NCI-H2227 treated with DMSO at 0.1 percent for 48 hours (cell line): ENCODE measurements at regions not wholly inside any gene's neighbourhood (a gene's known extent, or its start where the extent isn't known, plus 50 kb on each side); places are given as distances from the start of the nearest gene placed in this dataset.
"Not testable (repeated sequence)": the region's sequence is repeated elsewhere in the genome, so short reads cannot be mapped to it uniquely, and the experiment has no call there.

ENCODE experiments used
- DNase-seq: peaks from one replicate; lab custom pipeline; 2025; lab: John Stamatoyannopoulos, UW

DNA sequence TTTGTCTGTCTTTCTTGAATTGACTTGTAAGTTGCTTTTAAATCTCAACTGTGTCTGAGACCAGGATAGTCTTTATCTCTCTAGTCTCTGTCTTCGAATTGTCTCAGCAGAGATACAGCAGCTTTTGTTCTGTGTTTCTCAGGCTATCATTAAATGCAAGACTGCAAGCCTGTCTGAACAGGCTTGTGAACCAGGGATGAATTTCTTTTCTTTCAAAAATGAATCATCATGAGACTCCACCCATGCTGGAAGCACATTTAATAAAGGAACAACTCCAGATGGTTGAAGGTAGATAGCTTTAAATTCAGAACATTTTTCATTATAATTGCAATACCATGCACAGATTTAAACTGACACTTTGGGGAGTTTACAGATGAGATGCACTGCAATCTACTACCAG lies 155.9 kb downstream of the SEC23IP start:
- DNase-seq, result no peak

DNA sequence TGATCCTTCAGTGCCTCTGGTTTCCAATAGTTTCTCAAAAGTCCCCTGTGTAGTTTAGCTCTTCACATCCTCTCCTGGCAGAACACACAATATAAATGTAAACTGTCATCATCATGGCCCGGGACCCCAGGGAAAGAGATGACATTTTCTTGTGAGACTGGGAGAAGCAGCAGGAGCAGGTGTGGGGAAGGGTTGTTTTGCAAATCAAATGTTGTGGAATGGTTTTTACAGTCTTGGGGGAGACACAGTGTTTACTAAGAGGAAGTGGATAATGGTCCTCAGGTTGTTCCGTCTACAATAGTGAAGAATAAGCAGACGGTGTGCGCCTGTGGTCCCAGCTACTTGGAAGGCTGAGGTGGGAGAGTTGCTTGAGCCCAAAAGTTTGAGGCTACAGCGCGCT lies 159.1 kb downstream of the SEC23IP start:
- no peak for DNase-seq

DNA sequence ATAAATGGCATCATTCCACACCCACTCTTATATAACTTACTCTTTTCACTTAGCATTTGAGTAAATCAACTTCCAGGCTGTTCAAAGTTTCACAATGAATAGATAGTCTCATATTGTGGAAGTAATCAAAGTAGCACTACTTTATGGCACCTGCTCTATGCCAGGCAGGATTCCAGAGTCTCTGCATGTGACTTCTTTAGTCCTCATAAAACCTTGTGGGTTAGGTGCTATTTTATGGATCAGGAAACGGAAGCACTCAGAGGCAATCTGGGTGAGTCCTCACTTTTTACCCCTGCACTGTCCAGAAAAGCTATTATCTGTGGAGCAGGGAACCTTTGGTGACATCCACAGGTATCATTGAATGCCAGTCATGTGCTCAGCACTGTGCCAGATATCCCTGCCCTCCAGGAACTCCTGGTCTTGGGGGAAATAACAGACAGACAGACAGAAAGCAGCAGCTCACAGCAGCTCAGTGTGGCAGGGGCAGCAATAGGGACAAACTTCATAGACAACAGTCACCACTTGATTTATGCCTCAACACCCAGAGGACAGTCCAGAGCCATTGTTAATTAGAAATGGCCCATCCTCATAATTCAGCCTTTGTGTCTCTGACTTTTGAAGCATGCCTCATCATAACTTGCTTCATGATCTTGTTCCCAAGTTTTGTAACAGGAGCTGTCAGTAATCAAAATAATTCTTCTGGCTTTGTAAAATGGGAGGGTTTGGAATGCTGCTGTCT lies 160.6 kb downstream of the SEC23IP start:
- no peak for DNase-seq

DNA sequence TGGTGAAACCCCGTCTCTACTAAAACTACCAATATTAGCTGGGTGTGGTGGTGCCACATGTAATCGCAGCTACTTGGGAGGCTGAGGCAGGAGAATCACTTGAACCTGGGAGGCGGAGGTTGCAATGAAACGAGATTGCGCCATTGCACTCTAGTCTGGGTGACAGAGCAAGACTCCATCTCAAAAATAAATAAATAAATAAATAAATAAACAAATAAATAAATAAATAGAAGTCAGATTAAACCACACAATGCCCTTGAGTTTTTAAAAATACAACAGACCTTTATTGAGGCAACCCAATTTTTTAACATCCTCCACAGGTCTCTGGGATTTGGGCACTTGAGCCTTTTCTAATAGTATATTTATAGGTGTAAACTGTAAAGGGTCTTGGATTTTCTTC lies 167.3 kb downstream of the SEC23IP start:
- not testable (repeated sequence) for DNase-seq

DNA sequence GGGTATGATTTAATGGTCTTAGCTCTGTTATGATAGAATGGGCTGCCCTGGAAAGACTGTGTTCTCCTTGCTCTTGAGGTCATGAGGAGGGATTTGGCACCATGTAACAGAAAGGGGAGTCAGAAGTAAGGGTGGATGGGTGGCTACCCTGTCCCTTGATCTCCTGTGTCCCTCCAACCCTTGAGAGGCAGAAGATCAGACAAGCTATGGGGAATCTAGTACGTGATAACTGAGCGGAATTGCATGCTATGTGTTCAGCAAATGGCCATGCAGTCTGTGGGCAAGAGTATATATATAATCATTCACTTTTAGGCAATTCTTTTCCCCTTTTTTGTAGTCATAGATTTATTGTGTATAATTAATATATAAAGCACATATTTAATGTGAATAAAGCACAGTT lies 174.9 kb downstream of the SEC23IP start:
- DNase-seq, result no peak

DNA sequence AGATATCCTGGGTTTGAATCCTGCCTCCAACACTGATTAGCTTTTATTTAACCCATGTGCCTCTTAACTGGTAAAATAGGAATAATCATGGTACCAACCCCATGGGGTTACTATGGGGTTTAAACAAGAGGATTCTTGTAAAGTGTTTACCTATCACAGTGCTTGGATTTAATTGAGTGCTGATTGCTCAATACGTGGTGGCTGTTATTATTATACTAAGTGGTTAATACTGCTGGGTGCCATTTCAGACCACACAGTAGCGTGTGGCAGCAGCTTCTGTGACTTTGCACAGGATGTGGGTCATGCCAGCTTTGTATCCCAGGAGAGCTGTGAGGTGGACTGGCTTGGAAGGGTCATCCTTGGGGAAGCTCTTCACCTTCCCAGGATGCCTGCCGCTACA lies 177.2 kb downstream of the SEC23IP start:
- no peak for DNase-seq

DNA sequence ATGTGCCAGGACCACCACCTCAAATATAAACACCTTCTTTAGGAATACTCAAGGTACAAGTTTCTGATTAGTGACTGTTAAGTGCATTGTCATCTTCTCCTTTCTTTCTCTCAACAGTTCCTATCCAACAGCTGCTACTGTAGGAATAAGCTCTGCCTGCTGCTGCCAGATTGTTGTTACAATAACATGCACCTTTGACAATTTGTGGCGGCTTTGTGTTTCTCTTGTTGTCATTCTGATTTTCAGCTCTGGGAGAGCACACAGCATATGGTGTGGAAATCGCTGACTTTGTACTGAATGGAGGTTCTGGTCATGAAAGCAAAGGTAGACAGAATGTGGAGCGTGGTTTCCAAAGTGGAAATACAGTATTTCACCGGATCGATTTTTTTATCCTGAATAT lies 182.8 kb downstream of the SEC23IP start:
- DNase-seq, result no peak

DNA sequence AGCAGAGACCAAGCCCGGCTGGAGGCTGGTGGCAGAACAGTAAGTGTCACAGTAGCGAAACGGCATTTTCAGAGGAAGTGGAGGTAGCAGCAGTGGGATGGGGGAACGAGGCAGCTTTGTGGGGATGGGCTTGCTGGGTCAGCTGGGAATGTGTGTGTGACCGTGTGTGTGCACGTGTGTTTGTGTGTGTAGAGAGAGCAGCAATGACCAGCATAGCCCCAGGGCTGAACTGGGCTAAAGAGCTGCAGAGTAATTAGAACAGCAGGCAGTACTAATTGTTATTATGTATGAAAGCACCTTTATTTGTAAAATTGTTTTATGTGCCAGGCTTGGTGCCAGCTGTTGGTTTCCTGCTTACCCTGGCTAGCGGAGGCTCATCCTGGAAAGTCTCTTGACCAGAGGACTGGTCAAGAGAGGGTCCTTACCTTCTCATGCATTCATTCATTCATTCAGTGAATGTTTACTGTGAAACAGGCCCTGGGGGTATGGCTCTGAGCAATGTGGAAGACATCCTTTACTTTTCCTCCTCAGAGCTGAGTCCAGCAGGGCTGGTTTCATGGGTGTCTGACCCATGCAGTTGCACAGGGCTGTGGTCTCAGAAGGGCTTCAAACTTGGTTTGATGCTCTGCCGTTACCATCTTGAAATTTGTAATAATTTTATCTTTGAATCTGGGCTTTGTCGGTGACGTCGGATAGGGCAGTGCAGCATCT lies 184.6 kb downstream of the SEC23IP start:
- DNase-seq, result no peak

DNA sequence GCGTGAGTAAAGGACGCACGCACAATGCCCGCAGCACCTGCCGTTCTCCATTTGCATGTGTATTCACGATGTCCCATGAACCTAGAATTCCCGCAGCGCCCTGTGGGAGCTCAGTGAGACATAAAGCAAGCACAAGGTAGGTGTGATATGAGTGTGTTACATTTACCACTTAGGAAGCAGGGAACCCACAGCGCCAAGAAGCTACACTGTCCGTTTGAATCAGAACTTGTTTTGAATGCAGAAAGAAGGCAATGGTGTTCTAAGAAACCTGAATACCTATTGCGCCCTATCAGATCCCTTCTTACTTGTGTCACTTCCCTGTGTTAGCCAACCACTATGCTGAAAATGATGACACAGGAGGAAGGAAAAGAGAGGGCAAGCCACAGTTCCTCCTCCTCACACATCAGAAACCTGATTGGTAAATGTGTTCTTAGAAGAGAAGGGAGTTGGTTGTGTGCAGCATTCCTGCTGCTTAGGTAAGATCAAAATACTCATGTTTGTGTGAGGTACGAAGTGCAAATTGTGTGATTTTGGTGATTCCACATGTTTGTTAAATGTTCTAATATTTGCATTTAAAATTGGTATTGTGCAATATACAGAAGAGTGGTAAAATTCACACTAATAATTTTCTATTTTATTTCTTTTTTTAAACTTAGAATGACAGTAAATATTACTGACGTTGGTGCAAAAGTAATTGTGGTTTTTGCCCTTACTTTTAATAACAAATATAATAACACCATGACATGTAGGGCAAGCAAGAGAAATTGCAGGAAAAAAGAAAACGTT lies 185.4 kb downstream of the SEC23IP start:
- DNase-seq, result no peak

DNA sequence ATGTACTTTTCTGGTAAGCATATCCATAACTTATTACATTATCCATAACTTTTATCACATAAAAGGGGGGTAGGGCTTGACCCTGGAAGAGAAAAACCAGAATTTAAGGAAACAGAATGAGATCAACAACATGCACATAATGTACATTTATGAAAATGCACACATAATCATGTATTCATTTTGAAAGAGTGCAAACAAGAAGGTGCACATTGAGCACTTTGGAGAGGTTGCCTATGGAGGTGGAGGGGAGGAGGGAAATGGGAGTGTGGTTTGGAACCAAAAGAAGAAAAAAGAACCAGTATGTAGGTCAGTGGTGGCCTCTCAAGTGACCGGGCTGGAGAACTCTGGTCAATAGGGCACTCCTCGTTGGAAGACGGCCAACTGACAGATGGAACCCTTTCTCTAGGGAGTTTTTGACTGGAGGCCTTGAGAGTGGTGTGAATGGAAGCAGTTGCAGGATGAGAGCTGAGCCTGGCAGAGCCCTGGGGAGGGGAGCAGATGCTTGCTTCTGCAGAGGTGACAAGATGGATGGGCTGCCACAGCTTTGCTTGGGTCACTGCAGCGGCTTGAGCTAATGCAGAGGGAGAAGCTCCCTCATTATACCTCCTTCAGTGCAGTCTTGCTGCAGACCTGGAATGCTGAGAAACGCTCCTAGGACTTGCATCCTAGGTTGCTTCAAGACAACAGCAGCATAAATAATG lies 192.7 kb downstream of the SEC23IP start:
- peak; percentile 25 for DNase-seq

DNA sequence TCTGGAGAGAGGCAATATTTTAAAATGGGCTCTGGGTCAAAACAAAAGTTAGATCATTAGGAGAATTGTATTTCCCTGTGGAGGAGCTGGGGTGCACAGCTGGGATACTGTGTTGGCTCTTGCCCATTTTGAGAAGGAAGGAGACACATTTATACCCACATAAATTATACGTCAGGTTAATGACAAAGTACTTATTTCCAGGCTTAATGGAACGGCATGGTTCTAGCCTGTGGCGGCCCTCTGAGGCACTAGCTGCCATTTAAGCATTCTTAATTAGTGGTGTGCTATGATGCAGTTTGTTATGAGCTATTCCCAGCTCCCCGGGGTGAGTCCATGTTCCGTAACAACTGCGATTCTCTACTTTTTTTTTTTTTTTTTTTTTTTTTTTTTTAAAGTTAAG lies 193.5 kb downstream of the SEC23IP start:
- peak; percentile 42 for DNase-seq

DNA sequence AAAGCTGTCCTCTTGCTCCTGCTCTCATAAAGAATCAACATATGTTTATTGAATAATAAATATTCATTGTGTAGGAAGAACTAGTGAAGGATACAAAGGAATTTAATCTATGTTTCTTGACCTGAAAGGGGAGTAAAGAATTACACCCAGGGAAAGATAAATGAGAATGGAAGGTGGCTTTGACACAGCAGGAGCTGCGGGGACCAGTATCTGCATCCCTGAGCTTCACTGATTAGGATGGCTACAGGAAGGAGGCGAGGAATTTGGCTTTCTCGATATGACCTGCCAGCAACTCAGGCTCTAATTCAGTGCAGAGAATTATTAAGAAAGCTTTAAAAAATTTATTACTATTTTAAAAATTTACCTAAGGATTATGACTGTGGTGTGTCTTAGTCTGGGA lies 194.6 kb downstream of the SEC23IP start:
- DNase-seq, result no peak

DNA sequence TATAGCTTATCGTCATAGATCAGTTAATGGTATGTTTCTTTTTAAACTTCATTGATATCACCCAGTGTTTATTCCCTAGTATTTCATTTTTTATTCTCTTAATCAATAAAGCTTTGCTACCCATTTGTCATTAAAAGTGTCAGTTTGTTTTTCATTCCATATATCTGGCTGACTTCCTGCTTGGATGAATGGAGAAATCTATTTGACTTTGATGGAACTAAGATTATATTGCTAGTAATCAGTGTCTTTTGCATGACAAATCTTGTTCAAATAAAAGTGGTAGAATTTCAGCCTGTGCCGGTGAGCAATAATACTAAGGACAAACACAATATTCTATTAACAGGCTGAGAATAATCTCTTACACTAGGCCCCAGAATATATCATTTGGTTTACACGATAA lies 203.3 kb downstream of the SEC23IP start:
- no peak for DNase-seq

DNA sequence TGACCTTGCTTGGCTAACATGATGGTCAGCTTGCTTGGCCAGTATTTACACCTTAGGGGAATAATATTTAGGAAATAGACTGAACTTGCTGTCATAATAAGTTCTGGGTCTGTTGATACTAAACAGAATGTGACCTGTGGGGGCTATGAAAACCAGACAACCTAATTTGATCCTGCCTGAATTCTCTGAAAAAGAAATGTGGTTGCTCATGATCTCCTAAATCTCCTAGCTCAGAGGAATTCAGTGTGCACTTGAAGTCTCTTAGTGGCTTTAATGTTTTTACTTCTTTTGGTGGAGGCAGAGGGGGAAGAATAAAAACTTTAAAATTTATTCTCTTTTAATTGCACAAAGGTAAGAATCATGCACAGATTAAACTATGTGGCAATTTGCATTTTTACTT lies 205.2 kb downstream of the SEC23IP start:
- no peak for DNase-seq

DNA sequence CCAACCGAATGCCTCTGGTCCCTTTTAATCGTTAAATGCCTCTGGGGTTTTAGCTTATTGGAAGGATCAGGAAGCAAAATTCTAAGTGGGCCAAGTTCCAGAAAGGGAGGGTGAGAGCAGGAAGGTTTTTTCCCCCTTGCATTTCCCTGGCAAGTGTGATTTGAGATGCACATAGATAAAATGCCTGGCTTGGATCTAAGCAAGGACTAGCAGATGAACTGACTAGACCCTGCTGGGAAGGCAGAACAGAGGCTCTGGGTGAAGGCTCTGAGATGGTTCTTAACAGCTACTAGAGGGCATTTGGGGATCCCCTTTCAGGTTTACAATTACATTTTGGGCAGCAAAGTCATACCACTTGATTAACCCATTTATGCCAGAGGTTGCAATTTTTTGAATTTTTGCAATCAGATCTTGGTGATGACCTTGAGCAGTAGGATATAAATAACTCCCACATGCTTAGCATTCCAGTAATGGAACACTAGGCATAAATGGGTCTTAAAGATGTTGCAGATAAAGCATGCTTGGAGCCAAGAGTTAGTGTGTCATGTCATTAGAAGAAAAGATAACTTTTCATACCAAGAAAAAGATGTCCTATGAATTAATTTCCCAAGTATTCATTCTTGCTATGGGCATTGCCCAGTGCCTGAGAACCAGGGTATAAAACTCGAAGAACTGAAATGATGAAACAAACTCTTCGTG lies 205.9 kb downstream of the SEC23IP start:
- DNase-seq, result no peak

DNA sequence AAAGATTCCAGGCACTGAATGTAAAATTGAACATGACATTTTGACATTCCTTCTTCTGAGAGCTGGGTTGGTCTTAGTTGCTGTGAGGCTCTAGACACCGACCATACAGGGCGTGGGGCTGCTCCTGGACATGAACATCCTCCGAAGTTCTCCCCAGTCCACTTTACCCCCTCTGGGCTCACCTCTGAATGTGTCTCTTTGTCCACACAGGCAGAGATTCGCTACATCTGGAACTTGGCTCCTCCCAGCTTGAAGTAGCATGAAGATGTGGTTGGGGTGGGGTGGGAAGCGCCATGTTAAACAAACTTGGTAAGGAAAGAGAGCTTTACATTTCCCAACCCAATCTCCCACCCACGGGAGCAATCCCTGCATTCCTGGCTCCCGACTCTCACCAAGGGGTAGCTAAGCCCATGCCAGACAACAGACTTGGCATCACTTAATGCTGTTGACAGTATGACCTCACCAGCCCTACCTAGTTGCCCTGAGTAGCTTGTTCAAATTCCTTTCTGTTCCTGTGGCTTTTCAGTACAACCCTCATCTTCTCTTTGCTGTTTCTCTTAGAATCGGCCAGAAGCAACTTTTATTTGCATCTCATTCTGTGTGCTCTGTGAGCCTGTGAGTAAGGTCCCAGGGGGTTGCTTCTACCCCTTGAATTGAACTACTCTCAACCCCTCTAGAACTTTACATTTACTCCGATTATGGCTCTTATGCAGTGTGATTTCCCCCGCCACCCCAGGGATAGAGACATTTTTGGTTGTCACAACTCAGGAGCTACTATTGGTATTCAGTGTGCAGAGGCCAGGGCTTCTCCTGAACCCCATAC lies 211.4 kb downstream of the SEC23IP start:
- no peak for DNase-seq

DNA sequence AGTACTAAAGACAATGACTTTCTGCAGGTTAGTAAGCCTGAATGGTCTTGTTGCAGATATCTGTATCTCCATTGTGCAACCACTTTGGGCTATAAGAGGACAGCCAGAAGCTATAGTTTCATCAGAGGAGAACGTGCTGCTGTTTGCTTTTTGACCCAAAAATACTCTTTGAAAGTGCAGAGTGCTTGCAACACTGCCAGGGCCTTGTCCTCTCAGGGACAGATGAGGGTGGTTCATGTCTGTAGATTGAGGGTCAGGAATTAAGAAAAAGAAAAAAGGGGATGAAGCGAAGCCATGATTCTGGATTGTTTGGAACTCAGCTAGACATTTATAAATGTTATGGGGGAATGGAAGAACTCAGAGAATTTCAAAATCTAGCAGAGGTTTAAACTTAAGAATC lies 212.5 kb downstream of the SEC23IP start:
- DNase-seq, result no peak

DNA sequence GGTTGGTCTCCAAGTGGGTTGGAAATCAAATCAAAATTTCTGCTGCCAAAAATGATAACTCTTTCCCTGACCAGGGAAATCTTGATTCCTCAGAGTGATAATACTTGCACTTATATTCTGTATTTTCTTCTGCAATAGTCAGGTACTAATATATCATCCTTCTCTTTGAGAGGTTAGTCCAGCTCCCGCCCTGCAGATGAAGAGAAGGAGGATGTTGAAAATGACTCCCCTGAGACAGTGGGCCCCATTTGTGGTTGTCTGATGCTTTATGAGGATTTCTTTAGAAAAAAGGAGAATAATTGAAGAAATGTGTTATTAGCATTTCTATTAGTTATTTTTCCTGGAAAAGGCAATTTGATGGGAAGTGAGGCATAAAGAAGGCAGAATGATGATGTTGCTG lies 213.0 kb downstream of the SEC23IP start:
- no peak for DNase-seq

DNA sequence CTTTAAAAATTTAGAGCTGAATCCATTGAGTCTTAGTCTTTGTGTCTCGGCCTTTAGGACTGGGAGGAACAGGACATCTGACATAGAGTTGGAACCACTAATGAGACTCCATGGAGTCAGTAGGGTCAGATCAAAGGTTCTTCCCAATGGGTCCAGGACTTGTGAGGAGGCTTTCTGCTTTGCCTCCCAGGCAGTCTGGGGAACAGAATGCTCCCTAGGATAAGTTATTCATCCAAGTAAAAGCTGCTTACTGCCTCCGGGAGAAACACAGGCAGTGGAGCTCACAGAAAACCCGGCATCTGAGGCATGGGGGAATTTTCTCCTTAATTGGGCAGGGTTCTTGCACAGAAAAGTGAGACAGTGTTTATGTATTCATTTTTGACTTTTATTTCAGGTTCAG lies 216.4 kb downstream of the SEC23IP start:
- DNase-seq, result no peak

DNA sequence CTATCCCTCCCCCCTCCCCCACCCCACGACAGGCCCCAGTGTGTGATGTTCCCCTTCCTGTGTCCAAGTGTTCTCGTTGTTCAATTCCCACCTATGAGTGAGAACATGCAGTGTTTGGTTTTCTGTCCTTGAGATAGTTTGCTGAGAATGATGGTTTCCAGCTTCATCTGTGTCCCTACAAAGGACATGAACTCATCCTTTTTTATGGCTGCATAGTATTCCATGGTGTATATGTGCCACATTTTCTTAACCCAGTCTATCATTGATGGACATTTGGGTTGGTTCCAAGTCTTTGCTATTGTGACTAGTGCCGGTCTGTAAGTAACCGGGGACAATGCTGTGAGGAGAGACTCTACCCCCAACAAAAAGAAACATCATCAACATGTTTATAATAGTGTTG lies 217.2 kb downstream of the SEC23IP start:
- DNase-seq, result not testable (repeated sequence)

DNA sequence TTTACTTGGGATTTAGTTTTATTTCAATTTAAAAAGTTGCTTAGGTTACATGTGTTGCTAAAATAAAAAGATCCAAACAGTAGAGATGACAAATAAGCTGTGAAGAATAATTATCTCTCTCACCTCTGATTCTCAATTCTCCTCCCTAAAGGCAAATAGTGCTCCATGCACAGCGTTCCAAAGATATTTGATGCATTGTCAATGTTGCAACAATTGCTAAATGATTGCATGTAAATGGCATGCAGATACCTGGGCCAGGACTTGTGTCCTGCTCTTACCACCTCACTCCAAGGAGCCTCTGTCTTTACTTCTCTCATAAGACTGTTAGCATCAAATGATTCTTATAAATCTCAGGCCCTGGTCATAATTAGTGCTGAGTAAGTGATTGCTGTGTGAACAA lies 217.7 kb downstream of the SEC23IP start:
- no peak for DNase-seq
